HepG2 (cell line): ENCODE measurements at regions not wholly inside any gene's neighbourhood (a gene's known extent, or its start where the extent isn't known, plus 50 kb on each side); places are given as distances from the start of the nearest gene placed in this dataset.

Experiments used
- ATAC-seq: fragments of 200-7000 bp; cut with Tn5 transposase; 3 replicates; pipeline ENCODE4 v1.9.1; 2020; ENCODE audit warnings: mild to moderate bottlenecking, moderate library complexity
- BruUV-seq: library from RNA; stranded (reverse); fragments of 400-500 nt; replicated peaks from 2 replicates; lab custom pipeline; 2021; lab: Mats Ljungman, UMichigan
- CTCF ChIA-PET: fragments of 300-600 bp; formaldehyde crosslinking; extraction: SDS; loops from one replicate; lab custom pipeline; 2021; ENCODE audit warnings: low total read pairs, inconsistent platforms, low intra/inter-chr PET ratio; lab: Yijun Ruan, JAX
- POLR2A ChIA-PET: fragments of 350-600 bp; sonication (Branson Sonifier 250); formaldehyde crosslinking; loops from one replicate; lab custom pipeline; 2020; ENCODE audit warnings: antibody characterized with exemption, inconsistent platforms; lab: Yijun Ruan, JAX
- DNase-seq: peaks from one replicate; pipeline ENCODE4 v3.0.0-alpha.2; 2015; ENCODE audit warnings: low spot score
- FAIRE-seq: peaks from 3 replicates; lab custom pipeline; 2011; peaks lifted over from hg19 to GRCh38; lab: Jason Lieb, UNC
- H2AFZ ChIP-seq: one replicate; pipeline ENCODE4 v1.6.1; 2011; ENCODE audit warnings: low read length, inconsistent platforms
- H3K27ac ChIP-seq: fragments of 300-600 bp; 3 replicates; pipeline ENCODE4 v1.8.0; 2011; ENCODE audit warnings: mixed run types, mild to moderate bottlenecking, mixed read lengths, low read length, inconsistent platforms; ENCODE audit not compliant: insufficient read depth; ENCODE audit errors: extremely low read length
- H3K27me3 ChIP-seq, 2 experiments: fragments of 200-600 bp in 1 of 2; 2 replicates in 1 of 2; 3 replicates in 1 of 2; pipeline versions ENCODE4 v1.6.0 to v1.8.0; 2011; ENCODE audit warnings: low read length in 2 of 2, mild to moderate bottlenecking in 2 of 2, moderate library complexity in 2 of 2, inconsistent platforms in 1 of 2; ENCODE audit not compliant: insufficient read depth in 2 of 2, control insufficient read depth in 1 of 2
- H3K36me3 ChIP-seq, 2 experiments: fragments of 200-600 bp in 1 of 2; replicated peaks in 1 of 2; 2 replicates in 1 of 2; 3 replicates in 1 of 2; pipeline versions ENCODE4 v1.5.1 to v1.8.0; 2011; ENCODE audit warnings: low read length in 2 of 2, inconsistent platforms in 1 of 2; ENCODE audit not compliant: insufficient read depth in 2 of 2, control insufficient read depth in 1 of 2
- H3K4me1 ChIP-seq: 2 replicates; pipeline ENCODE4 v1.5.1; 2012; ENCODE audit warnings: low read length, inconsistent platforms; ENCODE audit not compliant: insufficient read depth
- H3K4me2 ChIP-seq: 2 replicates; pipeline ENCODE4 v1.6.0; 2011; ENCODE audit warnings: low read depth, low read length, inconsistent platforms
- H3K4me3 ChIP-seq, 3 experiments: fragments of 200-600 bp in 1 of 3; sonication (generic), shearing (Covaris generic) in 1 of 3; replicated peaks in 1 of 3; 2 replicates each; pipeline ENCODE4 v1.5.1; 2011 to 2016; ENCODE audit warnings: low read length in 3 of 3, inconsistent platforms in 2 of 3, low read depth in 2 of 3, mild to moderate bottlenecking in 2 of 3, control low read depth in 1 of 3, mixed read lengths in 1 of 3; ENCODE audit not compliant: insufficient read depth in 1 of 3
- H3K79me2 ChIP-seq: one replicate; pipeline ENCODE4 v1.6.1; 2011; ENCODE audit warnings: low read length, inconsistent platforms; ENCODE audit not compliant: insufficient read depth
- H3K9ac ChIP-seq: 2 replicates; pipeline ENCODE4 v1.6.0; 2011; ENCODE audit warnings: mild to moderate bottlenecking, low read depth, low read length, inconsistent platforms; ENCODE audit not compliant: insufficient read depth
- H3K9me3 ChIP-seq: 2 replicates; pipeline ENCODE4 v1.5.1; 2012; ENCODE audit warnings: mild to moderate bottlenecking, low read length
- H4K20me1 ChIP-seq: 2 replicates; pipeline ENCODE4 v1.6.0; 2011; ENCODE audit warnings: inconsistent platforms, mild to moderate bottlenecking, low read length, moderate library complexity; ENCODE audit not compliant: insufficient read depth
- DRAP1 ChIP-seq: IDR thresholded peaks from 2 replicates; pipeline ENCODE4 v1.6.1; 2016; ENCODE audit warnings: missing genetic modification reagents, missing compliant biosample characterization
- FOXP4 ChIP-seq: sonication (generic); formaldehyde crosslinking; IDR thresholded peaks from 2 replicates; pipeline ENCODE4 v1.4.0; 2020; ENCODE audit warnings: missing genetic modification reagents
- HMGXB4 ChIP-seq, 2 experiments: sonication (generic) in 1 of 2; formaldehyde crosslinking in 1 of 2; IDR thresholded peaks; 2 replicates each; pipeline versions ENCODE4 v1.4.0 to v1.6.1; 2018 to 2020; ENCODE audit warnings: missing genetic modification reagents in 2 of 2, borderline replicate concordance in 1 of 2, low read depth in 1 of 2, mild to moderate bottlenecking in 1 of 2, missing biosample characterization in 1 of 2
- HNRNPH1 ChIP-seq: fragments of 200-400 bp; formaldehyde crosslinking; optimal IDR thresholded peaks from 2 replicates; pipeline ENCODE3; 2017; ENCODE audit warnings: mild to moderate bottlenecking, low read depth, low read length
- HNRNPK ChIP-seq: fragments of 200-400 bp; formaldehyde crosslinking; IDR thresholded peaks from 2 replicates; pipeline ENCODE4 v1.6.1; 2018; ENCODE audit warnings: low read length, low read depth, moderate library complexity, mild to moderate bottlenecking; ENCODE audit not compliant: poor library complexity, severe bottlenecking
- HNRNPLL ChIP-seq: fragments of 200-400 bp; formaldehyde crosslinking; IDR thresholded peaks from 2 replicates; pipeline ENCODE4 v1.6.1; 2017; ENCODE audit warnings: mild to moderate bottlenecking, low read depth, low read length; ENCODE audit not compliant: poor library complexity, severe bottlenecking
- MAFF ChIP-seq: IDR thresholded peaks from 2 replicates; pipeline ENCODE4 v1.6.1; 2011; ENCODE audit warnings: low read depth, low read length, improper control_type of control experiment
- NAIF1 ChIP-seq: sonication (generic); formaldehyde crosslinking; IDR thresholded peaks from 2 replicates; pipeline ENCODE4 v1.5.0; 2020; ENCODE audit warnings: mild to moderate bottlenecking, missing genetic modification reagents, borderline replicate concordance
- ZBTB25 ChIP-seq: IDR thresholded peaks from 2 replicates; pipeline ENCODE4 v1.6.1; 2018; ENCODE audit warnings: missing genetic modification reagents
- ZIK1 ChIP-seq: sonication (generic); formaldehyde crosslinking; IDR thresholded peaks from 2 replicates; pipeline ENCODE4 v1.5.0; 2020; ENCODE audit warnings: mild to moderate bottlenecking, low read depth, missing genetic modification reagents, borderline replicate concordance
- ZNF34 ChIP-seq: sonication (generic); formaldehyde crosslinking; IDR thresholded peaks from 2 replicates; pipeline ENCODE4 v1.4.0; 2020; ENCODE audit warnings: mild to moderate bottlenecking, missing genetic modification reagents, borderline replicate concordance
- ZNF382 ChIP-seq: sonication (generic); formaldehyde crosslinking; IDR thresholded peaks from 2 replicates; pipeline ENCODE4 v1.5.0; 2020; ENCODE audit warnings: missing genetic modification reagents, mild to moderate bottlenecking, borderline replicate concordance
- WGBS: methylation state at CpG from one replicate; pipeline ENCODE4 v1.1.6; 2017; ENCODE audit warnings: low lambda C conversion rate; 5-methylcytosine and 5-hydroxymethylcytosine counted together
- in situ Hi-C: cut with HindIII; loops from 2 replicates; pipeline ENCODE4 v1.10.0; 2017; ENCODE audit warnings: low pct_unique_long_range_greater_than_20kb; ENCODE audit not compliant: extremely low pct_ligation_motif_present
- intact Hi-C: fragments of 100-400 bp; cut with micrococcal nuclease; formaldehyde crosslinking; loops from one replicate; pipeline ENCODE4 v1.10.0; 2022; ENCODE audit not compliant: unreplicated experiment

GRCh38 chr20:56986931-56987720, 279.3 kb downstream of the BMP7 start:
- H3K4me3 ChIP-seq: no peak overlapping the region
- no peaks in the 10 kb centered on the region for H4K20me1 ChIP-seq
- H3K27ac ChIP-seq: no peak overlapping the region
- in situ Hi-C loops: no loop called here
- ATAC-seq (no peak), DNase-seq (no peak), FAIRE-seq (peak; percentile 37)
- peaks cover 0 to 9% of the 10 kb centered on the region in 2 experiments; a peak in 1 of 5 replicates for H3K27me3 ChIP-seq
- BruUV-seq: no TSS peak
- H2AFZ ChIP-seq: no peak overlapping the region
- 24% methylated on average over 12 of the region's 12 CpGs for WGBS
- H3K36me3 ChIP-seq: no peaks in the 10 kb centered on the region
- no peaks in the 10 kb centered on the region for H3K9me3 ChIP-seq
- intact Hi-C loops: no loop called here
- no peaks in the 10 kb centered on the region for H3K79me2 ChIP-seq
- ChIA-PET CTCF (no interaction called here), POLR2A (no interaction called here)
- H3K4me1 ChIP-seq: no peaks in the 10 kb centered on the region
- H3K9ac ChIP-seq: no peak overlapping the region
- no peak overlapping the region for H3K4me2 ChIP-seq
- TF ChIP-seq HNRNPK (no peak), ZNF382 (CRISPR knock-in tag) (no peak), ZBTB25 (no peak), DRAP1 (CRISPR knock-in tag) (no peak), HNRNPH1 (no peak), HNRNPLL (no peak), ZIK1 (CRISPR knock-in tag) (no peak), NAIF1 (CRISPR knock-in tag) (no peak), ZNF34 (CRISPR knock-in tag) (no peak), HMGXB4 (CRISPR knock-in tag; IDR thresholded peaks at IDR 0.05; ENCODE audit: borderline replicate concordance in 1 of 2, low read depth in 1 of 2) (no peak), FOXP4 (no peak), MAFF (no peak)
